GM18873 (cell line): ENCODE measurements at regions not wholly inside any gene's neighbourhood (a gene's known extent, or its start where the extent isn't known, plus 50 kb on each side); places are given as distances from the start of the nearest gene placed in this dataset.
"Not testable (repeated sequence)": the region's sequence is repeated elsewhere in the genome, so short reads cannot be mapped to it uniquely, and the experiment has no call there.

Source experiments
- ATAC-seq: cut with Tn5 transposase; IDR thresholded peaks from one replicate; pipeline ENCODE4 v1.9.1; 2021; ENCODE audit warnings: mild to moderate bottlenecking, moderate library complexity, moderate number of reproducible peaks; ENCODE audit not compliant: unreplicated experiment, low FRiP score

- no peak for ATAC-seq
These were observed 117.7 kb downstream of the TMEM167A start for GRCh38 chr5:82959466-82959865.

- ATAC-seq = no peak
These were observed 120.6 kb downstream of the TMEM167A start for GRCh38 chr5:82956600-82956999.

DNA sequence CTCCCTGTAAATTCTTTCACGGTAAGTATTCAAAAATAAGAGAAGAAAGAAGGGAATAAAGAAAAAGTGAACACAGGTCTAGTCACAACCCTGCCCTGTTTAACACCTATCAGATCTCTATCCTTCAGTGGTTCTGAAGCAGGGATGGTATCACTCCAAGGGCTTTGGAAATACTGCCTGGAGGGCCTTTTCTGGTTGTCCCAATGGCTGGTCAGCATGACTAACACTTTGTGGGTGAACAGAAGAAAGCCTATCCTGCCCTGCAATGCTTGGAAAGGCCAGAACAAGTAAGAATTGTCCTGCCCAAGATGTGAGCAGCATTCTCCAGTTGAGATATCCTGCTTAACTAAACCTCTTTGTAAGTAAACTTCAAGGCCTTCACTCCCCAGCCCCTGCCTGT lies 124.9 kb downstream of the TMEM167A start:
- ATAC-seq = no peak

GRCh38 chr5:82944267-82944666 lies 132.9 kb downstream of the TMEM167A start:
- not testable (repeated sequence) for ATAC-seq

GRCh38 chr5:82942083-82942881 lies 134.9 kb downstream of the TMEM167A start:
- no peak for ATAC-seq

DNA sequence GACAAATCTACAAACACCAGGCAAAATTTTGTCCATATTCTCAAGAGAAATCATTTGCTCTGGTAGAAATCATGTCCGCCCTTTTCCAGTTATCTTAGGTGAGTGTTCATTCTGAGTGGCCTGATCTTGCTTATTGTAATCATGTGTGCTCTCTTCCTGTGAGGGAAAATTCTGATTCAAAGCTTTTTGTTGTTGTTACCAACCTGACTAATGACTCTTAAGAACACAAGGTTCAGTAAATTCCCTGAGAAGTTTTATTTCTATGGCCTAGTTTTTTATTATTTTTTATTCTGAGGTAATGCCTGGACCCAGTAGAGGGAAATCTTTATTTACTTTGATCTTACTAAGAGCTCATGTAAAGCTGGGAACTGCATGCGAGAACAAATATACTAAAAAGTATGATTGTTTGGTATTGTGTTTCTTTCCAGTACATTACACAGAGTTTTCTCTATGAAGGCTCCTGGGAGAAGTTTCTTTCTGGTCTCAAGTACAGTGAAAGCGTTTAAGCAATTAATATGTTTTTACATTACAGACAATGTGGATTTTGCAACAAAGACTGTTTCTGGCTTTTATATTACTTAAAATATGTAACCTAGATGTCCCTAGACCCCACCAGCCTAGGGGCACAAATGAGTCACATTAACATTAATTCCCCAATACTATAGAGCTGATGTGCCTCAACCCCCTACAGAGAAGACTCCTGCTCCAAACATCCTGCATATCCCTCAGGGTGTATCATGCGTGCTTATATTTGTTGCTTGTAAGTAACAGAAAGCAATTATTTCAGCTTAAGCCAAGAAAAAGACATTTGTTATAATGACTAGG lies 138.1 kb downstream of the TMEM167A start:
- ATAC-seq = no peak

- ATAC-seq = not testable (repeated sequence)
These were observed 144.5 kb downstream of the TMEM167A start for GRCh38 chr5:82932473-82933220.

DNA sequence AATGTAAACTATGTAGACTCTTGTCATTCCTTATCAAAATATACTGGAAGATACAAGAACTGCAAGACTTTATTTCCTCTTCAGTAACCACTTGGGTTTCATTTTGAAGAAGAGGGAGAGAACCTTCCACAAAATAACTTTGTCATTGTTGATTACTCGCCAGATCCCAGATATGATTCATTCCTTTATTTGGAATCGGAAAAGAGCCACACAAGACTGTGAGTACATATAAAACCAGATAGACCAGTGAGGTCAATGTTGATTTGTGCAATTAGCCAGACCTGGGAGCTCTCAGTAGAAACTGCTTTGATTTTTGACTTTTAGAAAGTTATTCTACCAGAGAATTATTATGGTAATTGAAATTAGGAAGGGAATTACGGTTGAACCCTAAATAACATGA lies 146.1 kb downstream of the TMEM167A start:
- no peak for ATAC-seq

DNA sequence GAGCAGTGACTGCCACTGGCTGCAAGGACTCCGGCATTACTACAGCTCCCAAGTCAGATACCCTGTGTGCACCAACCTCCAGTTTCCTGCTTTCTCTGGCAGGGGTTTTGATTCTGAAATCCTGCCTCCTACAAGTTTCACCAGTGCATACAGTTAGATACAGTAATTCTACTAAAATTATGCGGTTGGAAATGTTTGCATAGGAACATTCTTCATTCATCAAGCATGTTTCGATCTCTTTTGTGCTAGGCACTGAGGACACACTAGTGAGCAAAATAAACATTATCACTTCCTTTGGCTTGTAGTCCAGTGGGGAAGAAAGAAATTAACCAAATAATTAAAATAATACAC lies 152.2 kb downstream of the TMEM167A start:
- ATAC-seq = no peak

GRCh38 chr5:82924226-82925060 lies 152.8 kb downstream of the TMEM167A start:
- no peak for ATAC-seq

DNA sequence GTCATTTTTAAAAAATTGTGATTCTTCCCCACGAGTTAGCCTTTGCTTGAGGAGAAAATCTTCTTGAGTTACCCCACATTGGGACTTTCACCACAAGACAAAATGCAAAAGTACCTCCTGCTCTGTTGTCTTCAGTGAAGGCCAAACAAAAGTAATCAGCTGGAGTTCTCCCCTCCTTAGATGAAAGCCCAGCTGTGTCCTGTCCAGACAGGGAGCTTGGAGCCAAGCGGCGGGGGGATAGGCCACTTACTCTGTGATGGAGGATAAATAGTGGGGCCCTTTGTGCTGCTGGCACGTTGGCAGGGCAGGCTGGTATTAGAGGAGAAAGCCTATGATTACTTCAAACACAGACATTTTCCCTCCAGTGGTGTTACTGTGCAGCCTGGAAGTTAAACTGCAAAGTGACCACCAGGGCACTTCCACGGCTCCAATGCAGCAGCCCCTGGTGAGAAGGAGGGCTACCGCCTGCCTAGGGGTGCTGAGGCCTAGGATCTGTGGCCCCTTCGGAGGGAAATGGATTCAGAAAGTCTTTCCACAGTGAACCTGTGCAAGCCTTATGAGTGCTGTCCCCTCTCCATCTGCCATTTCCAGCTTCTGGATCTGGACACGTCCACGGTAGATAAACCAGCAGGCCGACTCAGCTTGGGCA lies 155.0 kb downstream of the TMEM167A start:
- no peak for ATAC-seq

- no peak for ATAC-seq
These were observed 158.7 kb downstream of the TMEM167A start for GRCh38 chr5:82918311-82919031.

GRCh38 chr5:82917584-82917983 lies 159.6 kb downstream of the TMEM167A start:
- peak; percentile 68 for ATAC-seq

DNA sequence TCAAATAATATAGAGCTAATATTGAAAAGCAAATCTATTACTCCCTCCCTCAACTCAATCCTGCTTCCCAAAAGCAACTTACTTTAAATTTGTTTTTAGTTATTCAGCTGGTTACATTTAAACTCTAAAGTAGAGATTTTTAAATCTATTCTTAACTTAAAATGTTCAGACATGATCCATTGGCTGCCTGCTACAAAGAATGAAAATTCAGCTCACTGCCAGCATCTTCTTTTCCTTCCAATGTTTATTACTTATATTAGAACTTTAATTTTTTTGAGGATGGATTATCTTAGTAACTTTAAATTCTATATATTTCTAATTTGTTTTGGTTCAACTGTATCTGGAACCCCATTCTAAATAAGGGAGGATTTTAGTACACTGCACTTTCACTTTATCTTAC lies 163.2 kb downstream of the TMEM167A start:
- ATAC-seq = no peak

GRCh38 chr5:82912462-82912861 lies 164.7 kb downstream of the TMEM167A start:
- no peak for ATAC-seq

DNA sequence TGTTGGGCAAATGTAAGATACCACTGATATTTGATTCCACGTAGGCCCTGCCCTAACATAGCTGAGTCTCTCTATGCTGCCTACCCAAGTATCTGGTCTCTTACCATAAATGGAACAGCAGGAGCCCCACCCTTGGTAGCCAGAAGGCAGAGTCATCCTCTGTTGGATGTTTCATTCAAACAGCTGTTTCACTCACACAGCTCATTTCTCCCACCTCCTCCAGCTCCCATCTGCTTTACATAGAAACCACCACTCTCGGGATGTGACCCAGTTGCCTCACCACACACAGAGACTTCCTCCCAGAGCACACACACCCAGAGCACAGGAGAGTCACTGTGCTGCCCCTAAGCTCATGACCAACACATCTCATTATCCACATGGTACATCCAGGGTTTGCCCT lies 165.3 kb downstream of the TMEM167A start:
- ATAC-seq = no peak

- ATAC-seq = no peak
These were observed 166.3 kb downstream of the TMEM167A start for GRCh38 chr5:82910905-82911304.

DNA sequence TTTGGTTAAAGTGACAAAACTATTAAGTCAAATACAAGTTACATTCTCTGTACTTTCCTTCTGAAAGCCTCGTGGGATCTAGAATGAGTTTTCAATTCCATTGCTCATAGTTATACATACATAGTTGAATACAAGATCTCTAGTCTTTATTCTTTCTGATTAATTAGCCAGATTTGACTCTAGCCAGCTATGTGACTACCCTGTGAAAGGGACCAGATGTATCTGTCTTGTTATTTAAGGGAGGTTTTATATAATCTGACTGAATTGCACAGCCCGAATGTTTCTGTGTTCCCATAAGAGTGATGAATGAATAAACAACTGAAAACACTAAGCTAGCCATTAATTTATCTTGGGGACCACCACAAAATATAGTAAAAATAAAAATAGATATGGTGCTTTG lies 166.7 kb downstream of the TMEM167A start:
- ATAC-seq = no peak

- ATAC-seq = no peak
These were observed 167.4 kb downstream of the TMEM167A start for GRCh38 chr5:82909771-82910170.
